ENCODE measurements at regions not wholly inside any gene's neighbourhood (a gene's known extent, or its start where the extent isn't known, plus 50 kb on each side); places are given as distances from the start of the nearest gene placed in this dataset.

- intact Hi-C loops (cut with micrococcal nuclease), result no loop called here
- CTCF ChIA-PET, result no interaction called here
- RAD21 ChIA-PET (ENCODE audit: low non-redundant PET in 1 of 2, low total read pairs in 2 of 2, uncharacterized antibody in 2 of 2, unreplicated experiment in 2 of 2), result no interaction called here
- no peaks in the 10 kb centered on the region for H3K9me2 ChIP-seq (ENCODE audit: insufficient read depth)
- H3K79me2 ChIP-seq (ENCODE audit: insufficient read depth, low read length), result no peaks in the 10 kb centered on the region
- TF ChIP-seq REST (IDR thresholded peaks at IDR 0.05; ENCODE audit: low read depth) (no peak), POLR2A (IDR thresholded peaks at IDR 0.05; ENCODE audit: borderline replicate concordance, extremely low read depth, insufficient read depth, insufficient read length) (no peak), CTCF (IDR thresholded peaks at IDR 0.05 in 2 of 3, conservative IDR thresholded peaks at IDR 0.05 in 1 of 3; ENCODE audit: borderline replicate concordance in 1 of 3, insufficient read depth in 1 of 3, low read depth in 2 of 3, low read length in 2 of 3) (no peak), EGR1 (IDR thresholded peaks at IDR 0.05; ENCODE audit: low read depth) (no peak), EZH2 (IDR thresholded peaks at IDR 0.05) (no peak), JUND (IDR thresholded peaks at IDR 0.05) (no peak), TCF7L2 (IDR thresholded peaks at IDR 0.05; ENCODE audit: borderline replicate concordance, extremely low read depth, insufficient read depth, insufficient read length) (no peak), POLR2AphosphoS5 (IDR thresholded peaks at IDR 0.05; ENCODE audit: low read depth, low read length) (no peak), ZFX (IDR thresholded peaks at IDR 0.05) (no peak), RAD21 (IDR thresholded peaks at IDR 0.05; ENCODE audit: low read depth) (no peak)
- H3K27me3 ChIP-seq (ENCODE audit: insufficient read depth, low read length), result no peaks in the 10 kb centered on the region
- no peak overlapping the region for H2AFZ ChIP-seq (ENCODE audit: low read depth, low read length, poor library complexity, severe bottlenecking)
- no peak for DNase-seq (ENCODE audit: low read depth, low spot score)
- H3K4me3 ChIP-seq (replicated peaks in 1 of 2; ENCODE audit: low read depth in 1 of 2, low read length in 2 of 2), result no peak overlapping the region
- H3K4me2 ChIP-seq (ENCODE audit: low read length), result no peak overlapping the region
- no peaks in the 10 kb centered on the region for H3K36me3 ChIP-seq (ENCODE audit: control insufficient read depth in 1 of 2, insufficient read depth in 2 of 2, low read length in 2 of 2)
- peaks cover 5 to 15% of the 10 kb centered on the region in 2 experiments; a peak in 2 of 4 replicates for H3K9me3 ChIP-seq (ENCODE audit: control insufficient read depth in 1 of 2, insufficient read depth in 1 of 2, low read depth in 1 of 2, low read length in 2 of 2)
- ATAC-seq, result no peak
- no peaks in the 10 kb centered on the region for H3K4me1 ChIP-seq (ENCODE audit: control insufficient read depth in 1 of 2, insufficient read depth in 2 of 2, low read length in 2 of 2)
- no peaks in the 10 kb centered on the region for H4K20me1 ChIP-seq (ENCODE audit: insufficient read depth)
- POLR2A ChIA-PET, result no interaction called here
- BruUV-seq (replicated peaks), result no TSS peak
- no peak overlapping the region for H3K9ac ChIP-seq (ENCODE audit: low read length)
- H3K27ac ChIP-seq (ENCODE audit: low read depth, low read length), result no peak overlapping the region
Measured at GRCh38 chr16:26194526-26194925, 502.8 kb downstream of the HS3ST4 start.
